OCI-LY1 (cell line): ENCODE measurements at regions not wholly inside any gene's neighbourhood (a gene's known extent, or its start where the extent isn't known, plus 50 kb on each side); places are given as distances from the start of the nearest gene placed in this dataset.

ENCODE experiments used
- H2AFZ ChIP-seq: fragments of 200-600 bp; sonication (generic), shearing (Covaris generic); 2 replicates; pipeline ENCODE4 v1.6.0; 2014; ENCODE audit warnings: antibody characterized with exemption, mild to moderate bottlenecking, low read length
- H3F3A ChIP-seq: fragments of 200-600 bp; sonication (generic), shearing (Covaris generic); 2 replicates; pipeline ENCODE4 v1.6.0; 2014; ENCODE audit warnings: mild to moderate bottlenecking, antibody characterized with exemption, low read length, moderate library complexity; ENCODE audit not compliant: insufficient read depth
- H3K27ac ChIP-seq: fragments of 200-600 bp; sonication (generic); 2 replicates; pipeline ENCODE4 v1.5.1; 2014; ENCODE audit warnings: low read length, mixed run types, mild to moderate bottlenecking, low read depth; ENCODE audit not compliant: poor library complexity, severe bottlenecking
- H3K27me3 ChIP-seq: fragments of 200-600 bp; sonication (generic); 2 replicates; pipeline ENCODE4 v1.6.0; 2014; ENCODE audit warnings: antibody characterized with exemption, mild to moderate bottlenecking, low read length, moderate library complexity; ENCODE audit not compliant: insufficient read depth
- H3K36me3 ChIP-seq: fragments of 200-600 bp; sonication (generic); 2 replicates; pipeline ENCODE4 v1.6.1; 2014; ENCODE audit warnings: mild to moderate bottlenecking, antibody characterized with exemption, low read length, moderate library complexity, mixed read lengths; ENCODE audit not compliant: insufficient read depth
- H3K4me1 ChIP-seq: fragments of 200-600 bp; sonication (generic); 2 replicates; pipeline ENCODE4 v1.5.1; 2014; ENCODE audit warnings: mild to moderate bottlenecking, low read length, moderate library complexity; ENCODE audit not compliant: insufficient read depth, severe bottlenecking
- H3K4me2 ChIP-seq: fragments of 200-600 bp; sonication (generic), shearing (Covaris generic); 2 replicates; pipeline ENCODE4 v1.6.1; 2014; ENCODE audit warnings: low read length
- H3K4me3 ChIP-seq: fragments of 200-600 bp; sonication (generic); 2 replicates; pipeline ENCODE4 v1.5.1; 2014; ENCODE audit warnings: low read length, low read depth, mild to moderate bottlenecking, mixed read lengths; ENCODE audit not compliant: poor library complexity, severe bottlenecking
- H3K79me2 ChIP-seq: fragments of 200-600 bp; shearing (Covaris generic); 2 replicates; pipeline ENCODE4 v1.6.1; 2016; ENCODE audit warnings: mixed run types, low read length, mixed read lengths; ENCODE audit not compliant: insufficient read depth
- H3K9ac ChIP-seq: fragments of 200-600 bp; sonication (generic), shearing (Covaris generic); 2 replicates; pipeline ENCODE4 v1.6.1; 2014; ENCODE audit warnings: mild to moderate bottlenecking, low read length, mixed read lengths
- H3K9me2 ChIP-seq: fragments of 200-600 bp; sonication (generic), shearing (Covaris generic); 2 replicates; pipeline ENCODE4 v1.6.1; 2014; ENCODE audit warnings: low read depth, mild to moderate bottlenecking, low read length, mixed read lengths
- H3K9me3 ChIP-seq: fragments of 200-600 bp; shearing (Covaris generic); 2 replicates; pipeline ENCODE4 v1.6.1; 2014; ENCODE audit warnings: low read length, mixed read lengths
- H4K20me1 ChIP-seq: fragments of 200-600 bp; sonication (generic), shearing (Covaris generic); 2 replicates; pipeline ENCODE4 v1.6.0; 2016; ENCODE audit warnings: mild to moderate bottlenecking, low read length; ENCODE audit not compliant: insufficient read depth
- CTCF ChIP-seq: fragments of 200-600 bp; sonication (generic), shearing (Covaris generic); IDR thresholded peaks from 2 replicates; pipeline ENCODE4 v1.5.1; 2017; ENCODE audit warnings: mild to moderate bottlenecking, antibody characterized with exemption, low read length, moderate library complexity, mixed read lengths
- EZH2 ChIP-seq: fragments of 200-600 bp; sonication (generic), shearing (Covaris generic); IDR thresholded peaks from 2 replicates; pipeline ENCODE4 v1.8.0; 2017; ENCODE audit warnings: borderline replicate concordance, mixed run types, mild to moderate bottlenecking, antibody characterized with exemption, low read length, moderate library complexity, mixed read lengths

GRCh38 chr14:87325741-87326140 lies 667.2 kb downstream of the GALC start:
- Histone ChIP-seq H3K27me3 (no peaks in the 10 kb centered on the region), H3K4me2 (no peak overlapping the region), H3F3A (no peaks in the 10 kb centered on the region)

GRCh38 chr14:87323191-87323590 lies 669.8 kb downstream of the GALC start:
- Histone ChIP-seq H2AFZ (no peak overlapping the region), H3K27ac (no peak overlapping the region), H3K4me3 (no peak overlapping the region), H3K4me2 (no peak overlapping the region), H3K79me2 (no peaks in the 10 kb centered on the region), H4K20me1 (no peaks in the 10 kb centered on the region), H3K36me3 (no peaks in the 10 kb centered on the region), H3K9me3 (no peaks in the 10 kb centered on the region), H3K27me3 (no peaks in the 10 kb centered on the region), H3F3A (no peaks in the 10 kb centered on the region), H3K9ac (no peak overlapping the region), H3K4me1 (no peaks in the 10 kb centered on the region), H3K9me2 (no peaks in the 10 kb centered on the region)
- no peak for TF ChIP-seq CTCF
- TF ChIP-seq EZH2: no peak

More at GRCh38 chr14:87325741-87326140, 667.2 kb downstream of the GALC start:
- no peaks in the 10 kb centered on the region for H3K9me3 ChIP-seq
- no peaks in the 10 kb centered on the region for H4K20me1 ChIP-seq
- no peak overlapping the region for H3K27ac ChIP-seq
- no peaks in the 10 kb centered on the region for H3K9me2 ChIP-seq
- no peak overlapping the region for H2AFZ ChIP-seq
- H3K4me3 ChIP-seq: no peak overlapping the region
- TF ChIP-seq CTCF (no peak), EZH2 (no peak)
- no peak overlapping the region for H3K9ac ChIP-seq
- H3K79me2 ChIP-seq: no peaks in the 10 kb centered on the region
- no peaks in the 10 kb centered on the region for H3K36me3 ChIP-seq
- no peaks in the 10 kb centered on the region for H3K4me1 ChIP-seq

GRCh38 chr14:87321548-87321947 lies 671.4 kb downstream of the GALC start:
- no peak overlapping the region for H3K27ac ChIP-seq
- TF ChIP-seq EZH2 (no peak), CTCF (no peak)

More at GRCh38 chr14:87321548-87321947, 671.4 kb downstream of the GALC start:
- H3F3A ChIP-seq: no peaks in the 10 kb centered on the region
- no peaks in the 10 kb centered on the region for H3K9me3 ChIP-seq
- no peaks in the 10 kb centered on the region for H3K4me1 ChIP-seq
- no peak overlapping the region for H3K4me2 ChIP-seq
- H3K27me3 ChIP-seq: no peaks in the 10 kb centered on the region
- no peaks in the 10 kb centered on the region for H3K36me3 ChIP-seq
- H3K9ac ChIP-seq: no peak overlapping the region
- no peaks in the 10 kb centered on the region for H4K20me1 ChIP-seq
- H2AFZ ChIP-seq: no peak overlapping the region
- no peaks in the 10 kb centered on the region for H3K9me2 ChIP-seq
- H3K4me3 ChIP-seq: no peak overlapping the region
- no peaks in the 10 kb centered on the region for H3K79me2 ChIP-seq
